ENCODE measurements at regions not wholly inside any gene's neighbourhood (a gene's known extent, or its start where the extent isn't known, plus 50 kb on each side); places are given as distances from the start of the nearest gene placed in this dataset.
"Not testable (repeated sequence)": the region's sequence is repeated elsewhere in the genome, so short reads cannot be mapped to it uniquely, and the experiment has no call there.

DNA sequence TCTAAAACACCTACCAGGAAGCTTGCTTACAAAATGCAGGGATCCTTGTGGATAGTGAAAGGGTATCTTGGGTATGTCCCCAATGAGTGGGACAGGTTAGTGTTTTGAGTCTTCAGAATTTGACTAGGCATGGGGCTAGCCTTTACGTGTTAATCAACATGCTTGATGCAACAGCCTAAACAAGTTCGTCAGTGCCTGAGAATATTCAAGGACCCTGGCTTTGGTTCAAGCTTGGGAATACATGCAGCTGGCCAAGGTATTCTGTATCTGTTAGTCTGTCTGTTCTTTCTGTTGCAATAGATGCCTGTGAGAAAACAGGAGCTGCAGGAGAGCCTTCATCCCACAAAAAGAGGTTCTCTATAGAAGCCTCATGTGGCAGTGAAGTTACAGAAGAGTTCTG lies 149.5 kb downstream of the CCNG2 start:
- no peak for DNase-seq (ENCODE audit: low read depth)

DNA sequence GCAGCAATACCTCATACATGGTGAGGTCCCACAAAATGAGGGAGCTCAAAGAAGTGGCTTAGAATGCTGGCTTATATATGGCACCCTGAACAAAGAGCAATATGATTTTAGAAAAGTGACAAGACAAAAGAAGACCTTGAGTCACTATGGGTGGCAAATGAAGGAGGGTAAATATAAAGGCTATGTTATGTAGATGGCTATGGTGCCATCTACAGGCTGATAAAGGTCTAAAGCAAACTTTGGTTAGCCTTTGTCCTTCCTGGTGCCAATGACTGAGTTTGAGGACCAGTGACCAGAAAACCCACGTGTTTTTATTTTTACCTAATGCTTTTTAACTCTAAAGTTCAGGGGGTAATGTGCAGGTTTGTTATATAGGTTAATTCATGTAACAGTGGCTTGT lies 151.8 kb downstream of the CCNG2 start:
- peak; percentile 19 for DNase-seq (ENCODE audit: low read depth)

DNA sequence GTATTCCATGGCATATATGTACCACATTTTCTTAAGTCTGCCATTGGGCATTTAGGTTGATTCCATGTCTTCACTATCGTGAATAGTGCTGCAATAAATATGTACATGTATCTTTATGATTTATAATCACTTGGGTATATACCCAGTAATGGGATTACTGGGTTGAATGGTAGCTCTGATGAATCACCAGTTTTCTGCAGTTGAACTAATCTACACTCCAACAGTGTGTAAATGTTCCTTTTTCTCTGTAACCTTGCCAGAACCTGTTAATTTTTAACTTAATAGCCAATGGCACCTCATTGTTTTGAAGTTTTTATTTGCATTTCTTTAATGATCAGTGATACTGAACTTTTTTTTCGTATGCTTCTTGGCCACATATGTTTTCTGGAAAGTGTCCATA lies 152.5 kb downstream of the CCNG2 start:
- DNase-seq (ENCODE audit: low read depth) = peak; percentile 65

DNA sequence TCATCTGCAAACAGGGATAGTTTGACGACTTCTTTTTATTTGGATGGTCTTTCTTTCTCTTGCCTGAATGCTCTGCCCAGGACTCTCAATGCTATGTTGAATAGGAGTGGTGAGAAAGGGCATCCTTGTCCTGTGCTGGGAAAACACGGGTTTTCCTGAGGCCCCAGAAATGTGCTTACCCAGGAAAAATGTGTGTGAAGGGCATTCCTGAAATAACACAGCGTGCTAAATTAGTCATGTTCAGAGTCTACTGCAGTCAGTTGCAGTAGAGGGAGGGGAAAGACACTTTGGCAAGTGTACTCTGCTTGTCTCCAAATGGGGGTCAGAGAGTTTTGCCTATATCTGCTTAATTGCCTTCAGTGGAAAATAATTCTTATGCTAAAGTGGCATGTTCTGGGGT lies 153.9 kb downstream of the CCNG2 start:
- peak; percentile 60 for DNase-seq (ENCODE audit: low read depth)

DNA sequence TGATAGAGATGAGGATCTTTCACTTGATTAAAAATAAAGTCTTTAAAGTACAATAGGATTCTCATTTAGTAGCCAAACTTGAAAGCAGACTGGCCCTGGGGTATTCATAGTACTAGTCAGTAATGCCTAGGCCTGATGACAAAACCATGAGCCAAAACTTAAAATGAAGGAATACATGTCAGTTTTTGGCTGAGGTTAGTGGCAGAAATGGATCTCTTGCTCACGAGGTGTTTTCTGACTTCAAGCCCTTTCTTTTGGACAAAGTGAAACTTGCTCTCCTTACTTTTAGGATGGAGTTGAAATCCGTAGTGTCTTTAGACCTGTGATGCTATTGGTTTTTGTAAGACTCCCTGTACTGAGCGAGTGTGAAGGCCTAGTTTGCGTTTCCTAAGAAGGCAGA lies 157.7 kb downstream of the CCNG2 start:
- DNase-seq (ENCODE audit: low read depth) = no peak

DNA sequence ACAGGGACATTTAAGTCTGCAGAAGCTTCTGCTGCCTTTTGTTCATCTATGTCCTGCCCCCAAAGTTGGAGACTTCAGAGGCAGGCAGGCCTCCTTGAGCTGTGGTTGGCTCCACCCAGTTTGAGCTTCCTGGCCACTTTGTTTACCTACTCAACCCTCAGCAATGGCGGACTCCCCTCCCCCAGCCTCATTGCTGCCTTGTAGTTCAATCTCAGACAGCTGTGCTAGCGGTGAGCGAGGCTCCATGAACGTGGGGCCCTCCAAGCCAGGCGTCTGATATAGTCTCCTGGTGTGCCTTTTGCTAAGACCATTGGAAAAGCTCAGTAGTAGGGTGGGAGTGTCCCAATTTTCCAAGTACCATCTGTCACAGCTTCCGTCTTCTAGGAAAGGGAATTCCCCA lies 170.1 kb downstream of the CCNG2 start:
- DNase-seq (ENCODE audit: low read depth) = no peak

DNA sequence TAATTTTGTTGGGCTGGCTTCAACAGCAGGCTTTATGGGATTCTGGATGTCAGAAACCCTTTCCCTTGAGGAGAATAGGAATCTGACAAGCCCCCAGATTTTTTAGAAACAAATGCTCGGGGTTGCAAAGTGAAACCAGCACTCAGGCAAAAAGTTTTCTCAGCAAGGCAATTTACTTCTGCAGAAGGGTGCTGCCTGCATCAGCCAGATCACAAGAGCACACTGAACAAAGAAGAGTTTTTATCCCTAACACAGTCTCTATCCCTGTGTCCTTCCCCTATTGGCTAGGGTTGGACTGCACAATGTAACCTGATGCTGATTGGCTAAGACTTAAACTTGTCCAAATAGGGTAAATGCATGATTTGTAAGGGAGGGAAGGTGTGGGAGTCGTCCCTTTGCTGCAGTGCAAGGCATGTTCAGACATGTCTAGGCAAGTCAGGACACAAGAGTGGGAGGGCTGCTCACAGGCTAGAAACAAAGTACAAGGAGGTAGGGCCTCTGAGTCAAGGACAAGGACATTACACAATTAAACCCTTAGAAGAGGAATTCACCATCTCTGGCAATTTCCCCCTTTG lies 175.8 kb downstream of the CCNG2 start:
- no peak for DNase-seq (ENCODE audit: low read depth)

DNA sequence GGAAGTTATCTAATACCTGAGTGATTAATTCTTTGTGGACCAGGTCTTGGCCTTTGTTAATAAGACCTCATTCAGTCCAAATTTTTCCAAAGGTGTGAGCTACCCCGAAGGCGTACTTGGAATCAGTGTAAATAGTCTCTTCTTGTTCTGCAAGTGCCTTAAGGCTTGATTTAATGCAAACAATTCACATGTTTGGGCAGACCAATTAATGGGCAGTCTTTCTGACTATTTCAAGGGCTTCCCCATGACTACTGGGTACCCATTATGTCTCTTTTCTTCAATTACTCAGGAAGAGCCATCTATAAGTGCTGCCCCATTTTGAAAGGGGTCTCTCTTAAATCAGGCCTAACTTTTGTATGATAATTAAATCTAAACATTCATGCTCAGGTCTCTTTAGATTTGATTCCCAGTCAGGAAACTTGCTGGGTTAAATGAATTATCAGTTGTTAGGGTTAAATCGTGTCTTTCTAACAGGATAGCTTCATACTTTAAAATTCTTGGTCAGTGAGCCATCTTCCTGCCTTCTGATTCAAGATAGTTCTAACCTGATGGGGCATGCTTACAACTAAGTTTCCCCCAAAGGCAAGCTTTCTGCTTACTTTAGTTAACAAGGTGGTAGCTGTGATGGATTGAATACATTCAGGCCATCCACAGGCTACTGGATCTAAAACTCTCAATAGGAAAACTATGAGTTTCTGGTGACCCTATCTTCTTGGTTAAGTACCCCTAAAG lies 179.6 kb downstream of the CCNG2 start:
- DNase-seq (ENCODE audit: low read depth) = no peak

DNA sequence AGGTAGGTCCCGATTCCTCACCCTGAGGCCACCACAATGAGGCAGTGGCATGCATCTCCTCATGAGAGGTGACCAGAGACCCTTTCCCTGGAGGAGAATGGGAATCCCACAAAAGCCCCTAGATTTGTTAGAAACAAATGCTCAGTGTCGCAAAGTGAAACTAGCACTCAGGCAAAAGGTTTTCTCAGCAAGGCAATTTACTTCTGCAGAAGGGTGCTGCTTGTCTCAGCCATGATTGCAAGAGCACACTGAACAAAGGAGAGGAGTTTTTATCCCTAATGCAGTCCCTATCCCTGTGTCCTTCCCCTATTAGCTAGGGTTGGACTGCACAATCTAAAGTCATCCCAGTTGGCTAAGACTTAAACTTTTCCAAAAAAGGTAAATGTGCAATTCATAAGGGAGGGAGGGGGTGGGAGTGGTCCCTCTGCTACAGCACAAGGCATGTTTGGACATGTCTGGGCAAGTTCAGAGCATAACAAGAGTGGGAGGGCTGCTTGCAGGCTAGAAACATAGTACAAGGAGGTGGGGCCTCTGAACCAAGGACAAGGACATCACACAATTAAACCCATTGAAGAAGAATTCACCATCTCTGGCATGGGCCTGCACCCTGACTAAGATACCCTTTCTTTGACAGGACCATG lies 185.3 kb downstream of the CCNG2 start:
- DNase-seq (ENCODE audit: low read depth) = no peak

DNA sequence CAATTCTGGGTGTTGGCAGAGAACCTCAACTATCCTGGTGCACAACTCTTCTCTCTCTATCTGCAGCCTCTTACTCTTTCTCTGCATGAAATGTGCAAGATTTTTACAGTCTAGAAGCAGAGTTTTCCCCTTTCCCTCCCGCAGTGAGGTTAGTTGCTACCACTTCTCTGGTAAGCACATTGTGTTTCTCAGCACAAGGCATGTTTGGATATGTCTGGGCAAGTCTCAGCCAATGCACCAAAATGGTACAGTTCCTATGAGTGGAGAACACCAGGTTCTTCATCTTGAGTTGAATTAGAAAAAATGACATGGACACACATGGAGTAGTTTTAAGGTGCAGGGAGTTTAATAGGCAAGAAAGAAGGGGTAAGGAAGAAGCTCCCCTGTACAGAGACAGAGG lies 187.0 kb downstream of the CCNG2 start:
- DNase-seq (ENCODE audit: low read depth) = no peak

DNA sequence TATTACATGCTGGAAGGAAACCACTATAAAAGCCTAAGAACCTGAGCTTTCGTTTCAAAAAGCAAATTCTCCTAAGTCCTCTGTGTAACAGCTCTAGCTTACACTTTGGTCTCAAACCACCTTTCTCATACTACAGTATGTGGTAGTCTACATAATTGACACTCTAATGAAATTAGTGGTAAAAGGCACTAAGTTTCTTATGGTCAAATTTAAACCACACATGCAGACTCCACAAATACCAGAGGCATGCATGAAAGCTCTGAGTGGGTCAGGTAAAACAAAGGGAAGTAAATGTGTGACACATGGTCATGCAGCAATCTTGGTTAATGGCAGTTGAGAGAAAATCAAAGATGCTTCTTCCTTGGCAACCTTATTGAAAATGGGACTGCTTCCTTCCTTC lies 187.8 kb downstream of the CCNG2 start:
- DNase-seq (ENCODE audit: low read depth) = peak; percentile 29

DNA sequence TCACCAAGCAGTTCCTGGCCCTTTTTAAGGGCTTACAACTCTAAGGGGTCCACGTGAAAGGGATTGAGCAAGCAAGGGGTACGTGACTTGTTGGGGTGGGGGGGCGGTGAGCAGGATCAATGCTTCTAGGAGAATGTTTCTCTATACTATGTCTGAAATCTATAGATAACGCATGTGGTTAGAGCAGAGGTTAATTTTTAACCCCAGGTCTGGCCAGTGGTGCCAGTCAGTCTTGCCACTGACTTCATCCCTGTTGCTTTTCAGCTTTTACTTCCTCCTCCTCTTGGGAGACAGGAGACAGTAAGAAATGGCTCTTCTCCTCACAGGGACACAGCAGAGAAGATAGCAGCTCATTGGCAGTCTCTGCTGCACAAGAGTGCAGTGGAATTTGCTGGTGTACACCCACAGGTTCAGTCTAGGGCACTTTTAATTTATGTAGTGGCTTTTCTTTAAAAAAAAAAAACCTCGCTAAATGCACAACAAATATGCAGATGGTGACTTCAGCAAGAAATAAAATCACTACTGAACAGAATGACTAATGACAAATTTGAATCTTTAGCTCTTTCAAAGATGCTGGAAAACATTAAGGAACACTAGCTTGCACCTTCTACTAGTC lies 190.5 kb downstream of the CCNG2 start:
- DNase-seq (ENCODE audit: low read depth) = peak; percentile 18

DNA sequence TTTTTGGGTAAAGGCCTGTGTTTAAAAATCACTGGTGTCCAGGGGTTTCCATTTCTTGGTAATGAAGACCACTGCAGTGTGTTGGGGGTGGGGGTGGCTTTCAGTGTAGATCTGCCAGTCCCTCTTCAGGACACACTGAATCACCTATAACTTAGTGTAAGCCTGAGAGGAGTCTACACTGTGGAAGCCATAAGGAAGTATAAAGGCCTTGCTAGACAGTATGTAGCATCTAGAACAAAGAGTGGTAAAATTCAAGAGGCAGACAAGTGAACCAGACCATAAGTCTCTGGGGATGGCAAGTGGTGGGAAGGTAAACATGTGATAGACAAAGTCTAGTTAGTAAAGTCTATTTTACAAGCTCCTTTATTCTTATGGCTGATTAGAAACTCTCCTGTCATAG lies 191.8 kb downstream of the CCNG2 start:
- DNase-seq (ENCODE audit: low read depth) = no peak

DNA sequence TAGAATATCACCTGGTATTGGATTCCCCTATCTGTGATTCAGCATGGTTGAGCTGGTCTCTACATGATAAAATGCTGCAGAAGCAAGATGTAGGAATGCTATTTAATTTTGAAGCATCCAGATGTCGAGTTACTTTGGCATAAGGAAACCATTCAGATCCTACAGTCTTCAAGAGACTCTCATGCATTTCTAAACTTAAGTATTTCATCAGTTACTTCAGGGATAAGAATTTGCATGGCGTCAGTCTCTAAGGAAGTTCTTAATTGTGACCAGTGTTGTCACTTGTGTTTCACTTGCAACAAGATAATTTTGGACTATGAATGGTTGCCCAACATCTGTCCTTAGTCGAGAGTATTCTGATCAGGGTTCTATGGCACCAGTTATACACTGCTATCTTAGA lies 192.4 kb downstream of the CCNG2 start:
- no peak for DNase-seq (ENCODE audit: low read depth)

DNA sequence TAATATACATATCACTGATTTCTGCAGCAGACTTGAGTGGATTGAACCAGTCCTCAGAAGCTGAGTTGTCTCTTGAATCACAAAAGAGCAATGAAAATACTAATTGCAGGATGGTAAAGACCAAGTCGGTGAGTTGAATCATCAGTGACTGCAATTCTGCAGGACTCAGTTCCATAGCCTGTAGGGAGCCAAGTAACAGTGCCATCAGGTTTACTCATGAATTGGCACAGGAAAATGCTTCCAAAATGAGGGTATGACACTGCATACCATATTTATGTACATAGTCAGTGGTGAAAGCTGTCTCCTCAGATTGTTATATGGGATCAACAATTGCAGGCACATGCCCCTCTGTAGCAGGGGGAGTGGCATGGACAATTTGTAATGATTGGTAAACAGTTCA lies 192.8 kb downstream of the CCNG2 start:
- no peak for DNase-seq (ENCODE audit: low read depth)

DNA sequence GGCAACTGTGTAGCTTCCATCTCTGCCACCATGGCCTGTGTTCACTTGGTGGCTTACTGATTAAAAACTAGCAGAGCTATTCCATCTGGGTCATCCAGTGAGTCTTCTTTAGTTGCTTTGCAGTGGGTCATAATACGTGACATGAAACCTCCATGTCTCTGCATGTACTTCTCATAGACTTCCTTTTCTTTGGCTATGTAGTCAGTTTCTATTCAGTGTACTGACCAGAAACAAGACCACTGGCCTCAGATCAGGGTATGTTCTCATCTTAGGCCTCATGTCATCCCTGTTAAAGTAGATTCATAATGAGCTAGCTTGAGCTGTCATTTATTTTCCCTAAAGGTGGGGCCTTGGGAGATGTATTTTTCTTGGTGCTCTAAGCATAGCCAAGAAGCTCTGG lies 195.2 kb downstream of the CCNG2 start:
- DNase-seq (ENCODE audit: low read depth) = no peak

DNA sequence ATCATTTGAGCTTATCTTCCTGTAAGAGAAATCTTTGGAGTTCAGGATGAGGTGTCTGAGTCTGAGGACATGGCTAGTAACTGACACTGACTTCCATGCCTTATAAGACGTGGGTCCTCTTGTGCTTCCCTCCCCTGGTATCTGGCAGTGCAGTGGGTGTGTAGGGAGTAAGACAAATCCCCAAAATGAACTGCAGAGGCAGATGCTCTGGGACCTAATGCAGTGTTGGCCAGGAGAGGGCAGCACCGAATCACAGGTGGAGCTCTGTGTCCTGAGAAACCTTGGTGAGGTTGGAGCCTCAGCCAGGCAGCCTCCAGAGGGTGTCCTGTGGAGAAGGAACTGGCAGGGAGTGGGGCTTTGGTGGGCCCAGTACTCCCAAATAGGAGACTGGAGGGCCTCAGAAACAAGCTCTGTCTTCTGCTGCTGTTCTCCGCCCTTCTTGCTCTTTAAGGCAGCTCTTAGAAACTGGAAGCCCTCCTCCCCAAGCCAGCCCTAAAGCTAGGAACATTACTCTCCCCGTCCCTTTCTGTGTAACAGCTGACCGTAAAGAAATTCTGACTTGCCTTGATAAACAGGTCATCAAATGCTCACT lies 196.8 kb downstream of the CCNG2 start:
- not testable (repeated sequence) for DNase-seq (ENCODE audit: low read depth)

DNA sequence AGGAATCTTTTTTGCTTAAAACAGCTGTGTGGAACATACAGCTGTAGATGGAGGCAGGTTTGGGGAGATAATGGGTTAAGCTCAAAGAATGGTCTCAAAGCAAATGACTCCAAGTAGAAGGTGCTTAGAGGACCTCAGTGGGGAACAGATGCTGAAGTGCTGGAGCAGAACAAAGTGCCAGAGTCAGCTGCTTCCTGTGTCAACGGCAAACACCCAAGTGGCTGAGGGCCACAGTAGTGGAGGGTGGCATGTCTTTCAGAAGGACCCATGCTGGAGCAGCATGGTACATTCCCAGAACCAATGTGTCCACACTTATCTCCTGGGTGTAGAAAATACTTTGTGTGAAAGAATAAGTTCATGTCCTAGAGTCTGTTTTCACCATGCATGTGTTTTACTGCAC lies 197.5 kb downstream of the CCNG2 start:
- DNase-seq (ENCODE audit: low read depth) = no peak

DNA sequence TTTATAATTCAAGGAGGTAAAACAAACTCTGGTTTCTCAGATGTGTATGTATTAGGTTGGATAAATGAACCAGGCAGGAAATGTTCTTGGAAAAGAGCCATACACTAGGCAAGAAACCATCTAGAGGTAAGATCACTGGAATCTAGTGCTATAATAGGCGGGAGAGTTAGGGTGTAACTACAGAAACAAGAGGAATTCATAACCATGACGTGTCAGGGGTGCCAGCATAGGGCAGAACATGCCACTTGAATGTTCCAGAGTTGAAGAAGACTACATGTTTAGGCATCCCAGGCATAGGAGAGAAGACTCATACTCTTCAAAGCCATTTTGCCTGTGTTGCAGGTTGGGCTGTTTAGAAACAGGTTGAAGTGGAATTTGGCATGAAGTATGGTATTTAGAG lies 198.7 kb downstream of the CCNG2 start:
- DNase-seq (ENCODE audit: low read depth) = no peak

DNA sequence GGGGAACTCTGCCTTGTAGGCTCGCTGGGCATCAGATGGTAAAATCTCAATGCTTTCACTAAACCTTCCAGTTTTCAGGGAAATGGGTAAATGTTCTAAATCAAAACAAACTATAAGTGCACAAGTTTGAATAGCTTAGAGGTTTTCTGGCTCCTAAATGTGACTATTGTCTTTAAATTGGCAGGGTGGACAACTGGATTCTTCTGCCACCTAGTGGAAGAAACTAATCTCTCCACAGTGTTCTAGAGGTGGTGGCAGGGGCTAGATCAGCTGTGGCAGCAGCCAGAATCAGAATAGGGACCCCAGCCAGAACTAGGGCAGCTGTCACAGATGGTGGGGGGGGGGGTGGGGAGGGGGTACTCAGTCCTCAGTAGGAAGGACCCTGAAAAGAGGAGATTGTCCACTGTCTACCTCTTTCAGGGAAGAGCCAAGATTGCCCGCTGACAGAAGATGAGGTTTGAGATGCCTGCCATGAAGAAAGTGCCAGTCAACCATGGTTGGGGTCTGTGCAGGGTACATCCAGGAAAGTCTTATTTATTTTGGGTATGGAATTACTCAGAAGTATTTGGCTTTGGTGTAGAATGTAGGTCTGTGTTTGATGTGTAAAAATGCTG lies 201.4 kb downstream of the CCNG2 start:
- DNase-seq (ENCODE audit: low read depth) = peak; percentile 29

DNA sequence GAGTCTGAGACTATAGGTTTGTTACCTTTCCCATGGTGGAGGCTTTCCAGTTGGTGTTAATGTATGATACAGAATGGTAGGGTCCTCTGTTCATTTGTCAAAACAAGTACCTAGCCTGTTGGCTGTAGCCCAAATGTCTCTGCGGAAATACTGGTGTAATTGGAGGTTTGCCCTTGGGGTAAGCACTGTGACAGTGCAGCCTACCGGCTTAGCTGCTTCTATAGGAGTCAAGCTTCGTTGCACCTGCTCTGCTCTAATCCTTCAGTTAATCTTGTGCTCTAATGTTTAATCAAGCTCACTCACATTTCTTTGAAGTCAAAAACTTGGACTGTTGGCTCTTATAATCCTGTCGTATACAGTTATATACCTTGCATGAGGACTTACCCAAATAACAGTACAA lies 203.4 kb downstream of the CCNG2 start:
- DNase-seq (ENCODE audit: low read depth) = peak; percentile 49

DNA sequence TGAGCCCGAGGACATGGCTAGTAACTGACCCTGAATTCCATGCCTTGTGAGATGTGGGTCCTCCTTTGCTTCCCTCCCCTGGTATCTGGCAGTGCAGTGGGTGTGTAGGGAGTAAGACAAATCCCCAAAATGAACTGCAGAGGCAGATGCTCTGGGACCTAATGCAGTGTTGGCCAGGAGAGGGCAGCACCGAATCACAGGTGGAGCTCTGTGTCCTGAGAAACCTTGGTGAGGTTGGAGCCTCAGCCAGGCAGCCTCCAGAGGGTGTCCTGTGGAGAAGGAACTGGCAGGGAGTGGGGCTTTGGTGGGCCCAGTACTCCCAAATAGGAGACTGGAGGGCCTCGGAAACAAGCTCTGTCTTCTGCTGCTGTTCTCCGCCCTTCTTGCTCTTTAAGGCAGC lies 209.9 kb downstream of the CCNG2 start:
- not testable (repeated sequence) for DNase-seq (ENCODE audit: low read depth)

All from renal cortical epithelial cell (primary cell).